HepG2 (cell line): ENCODE measurements at regions not wholly inside any gene's neighbourhood (a gene's known extent, or its start where the extent isn't known, plus 50 kb on each side); places are given as distances from the start of the nearest gene placed in this dataset.

Experiments
- ATAC-seq: fragments of 200-7000 bp; cut with Tn5 transposase; 3 replicates; pipeline ENCODE4 v1.9.1; 2020; ENCODE audit warnings: mild to moderate bottlenecking, moderate library complexity
- BruUV-seq: library from RNA; stranded (reverse); fragments of 400-500 nt; replicated peaks from 2 replicates; lab custom pipeline; 2021; lab: Mats Ljungman, UMichigan
- CTCF ChIA-PET: fragments of 300-600 bp; formaldehyde crosslinking; extraction: SDS; loops from one replicate; lab custom pipeline; 2021; ENCODE audit warnings: low total read pairs, inconsistent platforms, low intra/inter-chr PET ratio; lab: Yijun Ruan, JAX
- POLR2A ChIA-PET: fragments of 350-600 bp; sonication (Branson Sonifier 250); formaldehyde crosslinking; loops from one replicate; lab custom pipeline; 2020; ENCODE audit warnings: antibody characterized with exemption, inconsistent platforms; lab: Yijun Ruan, JAX
- DNase-seq: peaks from one replicate; pipeline ENCODE4 v3.0.0-alpha.2; 2015; ENCODE audit warnings: low spot score
- FAIRE-seq: peaks from 3 replicates; lab custom pipeline; 2011; peaks lifted over from hg19 to GRCh38; lab: Jason Lieb, UNC
- H2AFZ ChIP-seq: one replicate; pipeline ENCODE4 v1.6.1; 2011; ENCODE audit warnings: low read length, inconsistent platforms
- H3K27ac ChIP-seq: fragments of 300-600 bp; 3 replicates; pipeline ENCODE4 v1.8.0; 2011; ENCODE audit warnings: mixed run types, mild to moderate bottlenecking, mixed read lengths, low read length, inconsistent platforms; ENCODE audit not compliant: insufficient read depth; ENCODE audit errors: extremely low read length
- H3K27me3 ChIP-seq, 2 experiments: fragments of 200-600 bp in 1 of 2; 2 replicates in 1 of 2; 3 replicates in 1 of 2; pipeline versions ENCODE4 v1.6.0 to v1.8.0; 2011; ENCODE audit warnings: low read length in 2 of 2, mild to moderate bottlenecking in 2 of 2, moderate library complexity in 2 of 2, inconsistent platforms in 1 of 2; ENCODE audit not compliant: insufficient read depth in 2 of 2, control insufficient read depth in 1 of 2
- H3K36me3 ChIP-seq, 2 experiments: fragments of 200-600 bp in 1 of 2; replicated peaks in 1 of 2; 2 replicates in 1 of 2; 3 replicates in 1 of 2; pipeline versions ENCODE4 v1.5.1 to v1.8.0; 2011; ENCODE audit warnings: low read length in 2 of 2, inconsistent platforms in 1 of 2; ENCODE audit not compliant: insufficient read depth in 2 of 2, control insufficient read depth in 1 of 2
- H3K4me1 ChIP-seq: 2 replicates; pipeline ENCODE4 v1.5.1; 2012; ENCODE audit warnings: low read length, inconsistent platforms; ENCODE audit not compliant: insufficient read depth
- H3K4me2 ChIP-seq: 2 replicates; pipeline ENCODE4 v1.6.0; 2011; ENCODE audit warnings: low read depth, low read length, inconsistent platforms
- H3K4me3 ChIP-seq, 3 experiments: fragments of 200-600 bp in 1 of 3; sonication (generic), shearing (Covaris generic) in 1 of 3; replicated peaks in 1 of 3; 2 replicates each; pipeline ENCODE4 v1.5.1; 2011 to 2016; ENCODE audit warnings: low read length in 3 of 3, inconsistent platforms in 2 of 3, low read depth in 2 of 3, mild to moderate bottlenecking in 2 of 3, control low read depth in 1 of 3, mixed read lengths in 1 of 3; ENCODE audit not compliant: insufficient read depth in 1 of 3
- H3K79me2 ChIP-seq: one replicate; pipeline ENCODE4 v1.6.1; 2011; ENCODE audit warnings: low read length, inconsistent platforms; ENCODE audit not compliant: insufficient read depth
- H3K9ac ChIP-seq: 2 replicates; pipeline ENCODE4 v1.6.0; 2011; ENCODE audit warnings: mild to moderate bottlenecking, low read depth, low read length, inconsistent platforms; ENCODE audit not compliant: insufficient read depth
- H3K9me3 ChIP-seq: 2 replicates; pipeline ENCODE4 v1.5.1; 2012; ENCODE audit warnings: mild to moderate bottlenecking, low read length
- H4K20me1 ChIP-seq: 2 replicates; pipeline ENCODE4 v1.6.0; 2011; ENCODE audit warnings: inconsistent platforms, mild to moderate bottlenecking, low read length, moderate library complexity; ENCODE audit not compliant: insufficient read depth
- E2F5 ChIP-seq: sonication (generic); formaldehyde crosslinking; conservative IDR thresholded peaks from 2 replicates; pipeline ENCODE4 v1.4.0; 2020; ENCODE audit warnings: missing genetic modification reagents
- FOXA1 ChIP-seq, 2 experiments: fragments of 450-650 bp in 1 of 2; sonication (generic) in 1 of 2; formaldehyde crosslinking in 1 of 2; IDR thresholded peaks; 2 replicates each; pipeline versions ENCODE4 v1.4.0 to v1.6.1; 2016 to 2020; ENCODE audit warnings: missing genetic modification reagents in 1 of 2
- GPBP1L1 ChIP-seq: sonication (generic); formaldehyde crosslinking; IDR thresholded peaks from 2 replicates; pipeline ENCODE4 v1.5.0; 2020; ENCODE audit warnings: mild to moderate bottlenecking, missing genetic modification reagents
- KLF13 ChIP-seq: sonication (generic); formaldehyde crosslinking; IDR thresholded peaks from 2 replicates; pipeline ENCODE4 v1.4.0; 2020; ENCODE audit warnings: mild to moderate bottlenecking, missing genetic modification reagents
- LBX2 ChIP-seq: sonication (generic); formaldehyde crosslinking; IDR thresholded peaks from 2 replicates; pipeline ENCODE4 v1.5.0; 2020; ENCODE audit warnings: missing genetic modification reagents, mild to moderate bottlenecking, borderline replicate concordance
- MTA3 ChIP-seq: sonication (generic); formaldehyde crosslinking; IDR thresholded peaks from 2 replicates; pipeline ENCODE4 v1.4.0; 2020; ENCODE audit warnings: missing genetic modification reagents
- NR2F6 ChIP-seq, 2 experiments: IDR thresholded peaks; 2 replicates each; pipeline ENCODE4 v1.6.1; 2016; ENCODE audit warnings: antibody characterized with exemption in 1 of 2, mild to moderate bottlenecking in 1 of 2
- RAD21 ChIP-seq: fragments of 450-650 bp; formaldehyde crosslinking; IDR thresholded peaks from 2 replicates; pipeline ENCODE4 v1.5.0; 2020; ENCODE audit warnings: mild to moderate bottlenecking
- TCF7 ChIP-seq: sonication (generic); IDR thresholded peaks from 2 replicates; pipeline ENCODE4 v1.6.1; 2016; ENCODE audit warnings: antibody characterized with exemption, low read depth
- THRA ChIP-seq: sonication (generic); formaldehyde crosslinking; IDR thresholded peaks from 2 replicates; pipeline ENCODE4 v1.4.0; 2020; ENCODE audit warnings: missing genetic modification reagents, borderline replicate concordance
- ZGPAT ChIP-seq: IDR thresholded peaks from 2 replicates; pipeline ENCODE4 v1.6.1; 2016; ENCODE audit warnings: mild to moderate bottlenecking
- ZKSCAN1 ChIP-seq: fragments of 150-350 bp; IDR thresholded peaks from 2 replicates; pipeline ENCODE4 v1.6.1; 2014; ENCODE audit warnings: low read length
- ZNF256 ChIP-seq: sonication (generic); formaldehyde crosslinking; conservative IDR thresholded peaks from 2 replicates; pipeline ENCODE4 v1.4.0; 2020; ENCODE audit warnings: missing genetic modification reagents
- ZNF589 ChIP-seq: sonication (generic); formaldehyde crosslinking; conservative IDR thresholded peaks from 2 replicates; pipeline ENCODE4 v1.8.0; 2022; ENCODE audit warnings: mild to moderate bottlenecking, moderate library complexity, missing genetic modification reagents
- ZNF780A ChIP-seq: sonication (generic); formaldehyde crosslinking; IDR thresholded peaks from 2 replicates; pipeline ENCODE4 v1.8.0; 2022; ENCODE audit warnings: mild to moderate bottlenecking, missing genetic modification reagents, moderate library complexity
- WGBS: methylation state at CpG from one replicate; pipeline ENCODE4 v1.1.6; 2017; ENCODE audit warnings: low lambda C conversion rate; 5-methylcytosine and 5-hydroxymethylcytosine counted together
- in situ Hi-C: cut with HindIII; loops from 2 replicates; pipeline ENCODE4 v1.10.0; 2017; ENCODE audit warnings: low pct_unique_long_range_greater_than_20kb; ENCODE audit not compliant: extremely low pct_ligation_motif_present
- intact Hi-C: fragments of 100-400 bp; cut with micrococcal nuclease; formaldehyde crosslinking; loops from one replicate; pipeline ENCODE4 v1.10.0; 2022; ENCODE audit not compliant: unreplicated experiment

GRCh38 chr2:58476556-58476955 is 235.4 kb upstream of the FANCL start:
- Histone ChIP-seq H3K9ac (no peak overlapping the region), H4K20me1 (no peaks in the 10 kb centered on the region), H3K27me3 (no peaks in the 10 kb centered on the region), H2AFZ (no peak overlapping the region), H3K4me3 (no peak overlapping the region), H3K9me3 (no peaks in the 10 kb centered on the region), H3K4me2 (no peak overlapping the region), H3K36me3 (no peaks in the 10 kb centered on the region), H3K79me2 (no peaks in the 10 kb centered on the region), H3K4me1 (no peaks in the 10 kb centered on the region), H3K27ac (no peak overlapping the region)
- no TSS peak for BruUV-seq
- DNase-seq: no peak
- no peak for FAIRE-seq
- ChIA-PET CTCF (no interaction called here), POLR2A (no interaction called here)
- intact Hi-C loops: no loop called here
- in situ Hi-C loops: no loop called here
- ATAC-seq: no peak
- TF ChIP-seq NR2F6 (IDR thresholded peaks at IDR 0.05) (no peak), NR2F6 (CRISPR knock-in tag; IDR thresholded peaks at IDR 0.05) (no peak), ZGPAT (CRISPR knock-in tag) (no peak)

- no peak overlapping the region for H2AFZ ChIP-seq
- TF ChIP-seq KLF13 (CRISPR knock-in tag) (no peak), TCF7 (no peak), ZNF589 (no peak), FOXA1 (IDR thresholded peaks at IDR 0.05) (no peak), FOXA1 (CRISPR knock-in tag; IDR thresholded peaks at IDR 0.05) (no peak), ZKSCAN1 (no peak), ZNF256 (CRISPR knock-in tag) (no peak), LBX2 (CRISPR knock-in tag) (no peak), RAD21 (CRISPR knock-in tag) (no peak), MTA3 (no peak), ZNF780A (CRISPR knock-in tag) (no peak), E2F5 (CRISPR knock-in tag) (no peak), GPBP1L1 (CRISPR knock-in tag) (no peak), THRA (CRISPR knock-in tag) (no peak)
These were observed 234.6 kb upstream of the FANCL start for GRCh38 chr2:58475756-58476155.

More at GRCh38 chr2:58475756-58476155, 234.6 kb upstream of the FANCL start:
- no peaks in the 10 kb centered on the region for H4K20me1 ChIP-seq
- no peaks in the 10 kb centered on the region for H3K79me2 ChIP-seq
- ATAC-seq (no peak), DNase-seq (no peak), FAIRE-seq (no peak)
- CTCF ChIA-PET: no interaction called here
- no peak overlapping the region for H3K4me2 ChIP-seq
- no peak overlapping the region for H3K27ac ChIP-seq
- H3K4me3 ChIP-seq: no peak overlapping the region
- intact Hi-C loops: no loop called here
- no peaks in the 10 kb centered on the region for H3K9me3 ChIP-seq
- no peaks in the 10 kb centered on the region for H3K36me3 ChIP-seq
- BruUV-seq: no TSS peak
- H3K4me1 ChIP-seq: no peaks in the 10 kb centered on the region
- under 1% methylated on average over 2 of the region's 2 CpGs for WGBS
- H3K27me3 ChIP-seq: no peaks in the 10 kb centered on the region
- POLR2A ChIA-PET: no interaction called here
- in situ Hi-C loops: no loop called here
- H3K9ac ChIP-seq: no peak overlapping the region
